ENCODE measurements at regions not wholly inside any gene's neighbourhood (a gene's known extent, or its start where the extent isn't known, plus 50 kb on each side); places are given as distances from the start of the nearest gene placed in this dataset.
"Not testable (repeated sequence)": the region's sequence is repeated elsewhere in the genome, so short reads cannot be mapped to it uniquely, and the experiment has no call there.

GRCh38 chr20:56773749-56774148 lies 144.6 kb downstream of the TFAP2C start:
- ATAC-seq: no peak

- no peak for ATAC-seq
Measured at GRCh38 chr20:56774873-56775272, 145.8 kb downstream of the TFAP2C start.

GRCh38 chr20:56776345-56776744 lies 147.2 kb downstream of the TFAP2C start:
- ATAC-seq: no peak

GRCh38 chr20:56778765-56779195 lies 149.7 kb downstream of the TFAP2C start:
- no peak for ATAC-seq

GRCh38 chr20:56779452-56780143 lies 150.5 kb downstream of the TFAP2C start:
- ATAC-seq: no peak

DNA sequence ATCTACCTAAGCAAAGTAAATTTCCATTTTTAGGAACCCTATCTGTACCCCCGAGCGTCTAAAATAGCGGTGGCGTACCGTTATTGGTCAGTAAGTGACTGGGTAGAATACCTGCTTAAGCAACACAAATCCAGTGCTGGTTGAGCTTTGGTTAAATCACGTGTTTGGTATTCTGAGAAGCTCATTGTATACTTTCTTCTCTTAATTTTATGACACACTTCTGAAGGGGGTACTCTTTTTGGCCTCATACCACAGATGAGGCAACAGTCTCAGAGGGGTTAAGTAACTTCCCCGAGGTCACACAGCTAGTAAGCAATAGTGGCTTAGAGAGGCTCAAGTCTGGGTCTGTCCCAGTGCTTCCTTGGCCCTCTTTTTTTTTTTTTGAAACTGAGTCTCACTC lies 151.2 kb downstream of the TFAP2C start:
- no peak for ATAC-seq

- ATAC-seq: no peak
Measured at GRCh38 chr20:56781108-56781739, 152.1 kb downstream of the TFAP2C start.

DNA sequence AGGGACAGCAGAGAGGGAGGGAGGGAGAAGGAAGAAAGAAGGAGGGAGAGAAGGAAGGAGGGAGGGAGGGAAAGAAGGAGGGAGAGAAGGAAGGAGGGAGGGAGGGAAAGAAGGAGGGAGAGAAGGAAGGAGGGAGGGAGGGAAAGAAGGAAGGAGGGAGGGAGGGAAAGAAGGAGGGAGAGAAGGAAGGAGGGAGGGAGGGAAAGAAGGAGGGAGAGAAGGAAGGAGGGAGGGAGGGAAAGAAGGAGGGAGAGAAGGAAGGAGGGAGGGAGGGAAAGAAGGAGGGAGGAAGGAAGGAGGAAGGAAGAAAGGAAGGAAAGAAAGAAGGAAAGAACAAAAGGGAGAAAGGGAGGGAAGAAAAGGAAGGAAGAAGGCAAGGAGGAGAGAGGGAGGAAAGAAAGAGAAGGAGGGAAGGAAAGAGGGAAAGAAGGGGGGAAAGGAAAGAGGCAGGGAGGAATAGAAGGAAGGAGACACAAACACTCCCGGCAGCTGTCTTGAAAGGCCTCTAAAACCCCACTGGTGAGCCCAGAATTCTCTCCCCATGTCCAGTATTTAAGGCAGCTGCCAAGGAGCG lies 153.0 kb downstream of the TFAP2C start:
- ATAC-seq: not testable (repeated sequence)

DNA sequence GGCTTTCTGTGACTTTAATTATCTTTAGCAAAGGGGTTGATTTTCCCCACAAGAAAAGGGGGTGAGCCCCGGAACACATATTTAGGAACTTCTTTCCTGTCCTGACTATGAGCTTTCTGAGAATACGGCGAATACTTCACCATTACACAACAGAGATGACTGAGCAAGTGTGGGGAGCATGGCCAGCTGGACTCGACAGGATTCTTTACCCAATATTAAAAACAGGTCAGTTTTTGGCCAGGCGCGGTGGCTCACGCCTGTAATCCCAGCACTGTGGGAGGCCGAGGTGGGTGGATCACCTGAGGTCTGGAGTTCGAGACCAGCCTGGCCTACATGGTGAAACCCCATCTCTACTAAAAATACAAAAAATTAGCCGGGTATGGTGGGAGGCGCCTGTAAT lies 153.7 kb downstream of the TFAP2C start:
- not testable (repeated sequence) for ATAC-seq

DNA sequence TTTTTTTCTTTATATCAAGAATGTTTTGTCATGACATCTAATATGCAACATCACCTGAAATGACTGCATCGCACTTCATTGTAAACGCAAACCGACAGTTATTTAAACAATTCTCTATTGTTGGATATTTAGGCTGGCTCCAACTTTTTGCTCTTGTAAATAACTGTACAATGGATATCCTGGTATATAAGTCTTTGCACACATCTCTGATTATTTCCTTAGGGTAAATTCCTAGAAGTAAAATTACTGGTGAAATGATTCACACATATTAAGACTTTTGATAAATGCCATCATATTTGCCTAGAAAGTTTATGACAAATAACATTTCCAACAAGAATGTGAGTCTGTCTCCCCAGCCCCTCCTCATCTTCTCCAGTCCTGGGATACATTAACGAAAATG lies 154.7 kb downstream of the TFAP2C start:
- ATAC-seq: no peak

DNA sequence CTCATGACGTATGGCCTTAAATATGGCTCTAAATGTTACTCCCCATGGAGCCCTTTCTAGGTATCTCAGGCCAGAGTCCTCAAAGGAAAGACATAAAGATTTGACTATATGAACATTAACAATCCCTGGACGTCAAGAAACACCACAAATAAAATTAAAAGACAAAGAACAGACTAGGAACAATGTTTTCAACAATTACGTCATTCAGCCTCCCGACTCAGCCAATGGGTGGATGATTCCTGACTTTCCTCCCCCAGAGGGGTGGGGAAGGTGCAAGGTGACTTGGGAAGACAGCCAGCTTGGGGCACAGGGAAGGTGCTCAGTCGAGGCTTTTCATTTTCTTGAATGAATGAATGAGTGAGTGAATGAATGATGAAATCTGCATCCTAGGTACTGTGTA lies 157.4 kb downstream of the TFAP2C start:
- ATAC-seq: no peak

GRCh38 chr20:56788041-56788670 lies 159.1 kb downstream of the TFAP2C start:
- peak; percentile 96 for ATAC-seq

GRCh38 chr20:56788671-56789610 lies 159.8 kb downstream of the TFAP2C start:
- no peak for ATAC-seq

DNA sequence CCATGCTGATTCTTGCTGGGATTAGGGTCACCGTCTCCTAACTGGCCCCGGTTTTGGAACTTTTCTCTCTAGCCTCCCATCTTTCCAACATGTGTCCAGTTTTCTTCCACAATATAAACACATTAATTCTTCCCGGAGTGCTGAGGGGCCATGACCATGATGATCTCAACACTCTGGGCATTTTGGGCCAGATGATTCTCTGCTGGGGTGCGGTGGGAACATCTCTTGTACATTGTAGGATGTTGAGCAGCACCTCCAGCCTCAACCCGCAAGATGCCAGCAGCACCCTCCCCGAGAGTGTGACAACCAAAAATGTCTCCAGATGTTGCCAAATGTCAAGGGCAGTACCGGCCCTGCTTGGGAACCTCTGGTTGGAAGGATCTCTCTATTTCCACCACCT lies 164.8 kb downstream of the TFAP2C start:
- no peak for ATAC-seq

DNA sequence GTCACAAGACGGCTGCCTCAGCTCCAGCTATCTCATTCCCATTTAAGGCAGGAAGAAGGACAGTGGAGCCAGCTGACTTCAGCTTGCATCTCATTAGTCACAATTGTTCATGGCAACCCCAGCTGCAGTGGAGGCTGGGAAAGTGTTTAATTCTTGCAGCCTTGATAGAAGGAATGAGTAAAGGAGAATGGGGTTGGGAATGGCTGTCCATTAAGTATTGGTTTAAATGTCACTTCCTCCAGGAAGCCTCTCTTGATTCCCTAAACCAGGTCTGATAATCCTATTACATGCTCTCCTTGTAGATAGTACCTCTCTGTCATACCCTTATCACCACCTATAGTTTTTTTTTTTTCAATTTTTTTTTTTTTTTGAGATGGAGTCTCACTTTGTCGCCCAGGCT lies 166.4 kb downstream of the TFAP2C start:
- no peak for ATAC-seq

DNA sequence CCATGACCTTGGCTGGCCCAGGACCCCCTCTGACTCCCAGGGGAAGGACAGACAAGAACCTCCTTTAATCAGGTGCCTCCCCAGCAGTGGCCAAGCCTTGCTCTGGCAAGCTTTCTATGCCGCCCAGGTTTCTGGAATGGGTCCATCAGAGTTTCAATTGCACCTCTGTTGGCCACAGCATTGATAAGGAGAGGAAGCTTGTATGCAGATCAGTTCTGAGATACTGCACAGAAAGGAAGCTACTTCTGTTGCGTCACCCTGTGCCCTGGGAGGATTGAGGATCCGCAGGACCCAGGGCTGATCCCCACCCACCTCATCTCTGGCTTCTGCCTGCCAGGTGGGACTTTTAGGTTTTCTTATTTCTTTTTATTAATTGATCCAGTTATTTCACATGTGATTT lies 167.2 kb downstream of the TFAP2C start:
- no peak for ATAC-seq

DNA sequence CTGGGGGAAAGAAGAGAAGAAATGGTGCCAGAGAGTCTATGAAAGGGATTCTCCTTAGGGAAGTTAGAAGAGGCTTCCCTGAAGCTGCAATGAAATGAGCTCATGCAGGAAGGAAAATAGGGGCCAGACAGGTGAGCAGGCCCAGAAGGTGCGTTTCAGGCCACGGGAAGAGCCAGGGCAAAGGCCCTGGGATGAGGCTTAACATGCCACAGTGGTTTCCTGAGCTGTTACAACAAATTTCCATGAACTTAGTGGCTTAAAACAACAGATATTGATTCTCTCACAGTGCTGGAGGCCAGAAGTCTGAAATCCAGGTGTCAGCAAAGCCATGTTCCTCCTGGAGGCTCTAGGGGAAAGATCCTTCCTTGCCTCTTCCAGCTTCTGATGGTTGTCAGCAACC lies 167.9 kb downstream of the TFAP2C start:
- no peak for ATAC-seq

- ATAC-seq: no peak
Measured at GRCh38 chr20:56798634-56799033, 169.5 kb downstream of the TFAP2C start.

- no peak for ATAC-seq
Measured at GRCh38 chr20:56799187-56799586, 170.1 kb downstream of the TFAP2C start.

DNA sequence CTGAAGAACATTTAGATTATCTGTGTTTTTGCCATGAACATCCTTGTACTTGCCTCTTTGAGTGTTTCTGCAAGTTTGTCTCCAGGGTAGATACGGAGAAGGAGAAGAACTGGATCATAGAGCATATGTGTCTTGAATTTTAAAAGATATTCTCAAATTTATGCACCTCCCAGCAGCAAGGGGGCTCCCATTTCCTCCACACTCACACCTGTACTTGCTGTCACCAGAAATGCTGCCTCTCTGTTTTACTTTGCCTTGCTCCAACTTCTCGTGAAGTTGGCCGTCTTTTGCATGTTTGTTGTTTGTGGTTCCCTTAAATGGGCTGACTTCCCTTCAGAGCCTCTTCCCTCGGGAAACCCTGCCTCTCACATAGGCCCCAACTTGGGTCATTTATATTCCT lies 171.0 kb downstream of the TFAP2C start:
- ATAC-seq: no peak

DNA sequence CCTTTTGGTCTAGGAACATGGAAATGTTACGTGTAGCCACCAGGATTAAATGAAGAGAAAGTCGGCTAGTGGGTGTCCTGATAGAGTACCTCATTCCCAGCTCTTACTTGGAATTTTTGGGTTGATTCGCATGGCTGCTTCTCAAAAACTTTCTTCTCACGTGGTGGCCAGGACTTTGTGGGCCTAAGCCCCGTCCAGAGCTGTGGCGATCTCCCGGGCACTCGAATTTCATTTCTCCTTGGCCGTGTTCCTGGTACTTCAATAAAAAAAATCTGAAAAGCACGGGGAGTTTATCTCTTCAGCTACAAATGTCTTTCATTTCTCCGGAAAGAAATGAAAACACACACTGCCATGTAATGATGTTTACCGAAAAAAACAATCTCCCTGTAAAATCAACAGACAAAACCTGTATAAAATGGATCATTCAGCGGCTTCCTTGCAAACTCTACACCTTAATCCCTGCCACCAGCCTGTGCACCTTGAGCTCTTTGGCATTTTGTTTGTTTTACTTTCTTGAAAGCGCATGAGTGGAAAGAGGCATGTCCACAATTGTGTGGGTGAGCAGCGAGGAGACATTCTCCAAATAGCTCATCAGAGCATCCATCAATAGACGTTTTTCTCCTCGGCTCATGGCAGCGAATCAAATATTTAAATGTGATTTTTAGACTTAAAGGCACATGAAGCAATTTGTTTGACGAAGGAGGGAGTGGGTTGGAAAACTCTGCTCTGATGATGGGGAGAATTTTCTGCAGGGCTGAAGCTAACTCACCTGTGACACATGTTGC lies 173.1 kb downstream of the TFAP2C start:
- no peak for ATAC-seq

- ATAC-seq: no peak
Measured at GRCh38 chr20:56802805-56803204, 173.7 kb downstream of the TFAP2C start.

All from esophagus mucosa (tissue), 1 donor.